ENCODE measurements at regions not wholly inside any gene's neighbourhood (a gene's known extent, or its start where the extent isn't known, plus 50 kb on each side); places are given as distances from the start of the nearest gene placed in this dataset.
"Not testable (repeated sequence)": the region's sequence is repeated elsewhere in the genome, so short reads cannot be mapped to it uniquely, and the experiment has no call there.

GRCh38 chr9:95783426-95783975 is 92.0 kb upstream of the ERCC6L2 start:
- DNase-seq = no peak

- no peak for DNase-seq
Observed at GRCh38 chr9:95780751-95781150, 94.7 kb upstream of the ERCC6L2 start.

GRCh38 chr9:95780121-95780520 is 95.4 kb upstream of the ERCC6L2 start:
- DNase-seq = no peak

- DNase-seq = not testable (repeated sequence)
Observed at GRCh38 chr9:95779597-95779996, 95.9 kb upstream of the ERCC6L2 start.

- DNase-seq = no peak
Observed at GRCh38 chr9:95778957-95779356, 96.5 kb upstream of the ERCC6L2 start.

- no peak for DNase-seq
Observed at GRCh38 chr9:95777136-95777535, 98.4 kb upstream of the ERCC6L2 start.

GRCh38 chr9:95776176-95776575 is 99.3 kb upstream of the ERCC6L2 start:
- no peak for DNase-seq

GRCh38 chr9:95775191-95775590 is 100.3 kb upstream of the ERCC6L2 start:
- no peak for DNase-seq

- no peak for DNase-seq
Observed at GRCh38 chr9:95773053-95773418, 102.5 kb upstream of the ERCC6L2 start.

- no peak for DNase-seq
Observed at GRCh38 chr9:95772320-95773052, 103.0 kb upstream of the ERCC6L2 start.

- no peak for DNase-seq
Observed at GRCh38 chr9:95771556-95772246, 103.8 kb upstream of the ERCC6L2 start.

GRCh38 chr9:95770653-95771131 is 104.8 kb upstream of the ERCC6L2 start:
- DNase-seq = no peak

- DNase-seq = no peak
Observed at GRCh38 chr9:95769909-95770433, 105.5 kb upstream of the ERCC6L2 start.

- DNase-seq = no peak
Observed at GRCh38 chr9:95769473-95769872, 106.0 kb upstream of the ERCC6L2 start.

- no peak for DNase-seq
Observed at GRCh38 chr9:95766906-95767305, 108.6 kb upstream of the ERCC6L2 start.

GRCh38 chr9:95764533-95765319 is 110.8 kb upstream of the ERCC6L2 start:
- no peak for DNase-seq

- DNase-seq = no peak
Observed at GRCh38 chr9:95763983-95764382, 111.5 kb upstream of the ERCC6L2 start.

GRCh38 chr9:95763006-95763405 is 112.5 kb upstream of the ERCC6L2 start:
- DNase-seq = no peak

- no peak for DNase-seq
Observed at GRCh38 chr9:95762322-95762721, 113.2 kb upstream of the ERCC6L2 start.

- no peak for DNase-seq
Observed at GRCh38 chr9:95760791-95761190, 114.7 kb upstream of the ERCC6L2 start.

GRCh38 chr9:95757439-95757838 is 118.1 kb upstream of the ERCC6L2 start:
- no peak for DNase-seq

- no peak for DNase-seq
Observed at GRCh38 chr9:95756986-95757385, 118.5 kb upstream of the ERCC6L2 start.

GRCh38 chr9:95756101-95756500 is 119.4 kb upstream of the ERCC6L2 start:
- DNase-seq = no peak
